SK-N-MC (cell line): ENCODE measurements at regions not wholly inside any gene's neighbourhood (a gene's known extent, or its start where the extent isn't known, plus 50 kb on each side); places are given as distances from the start of the nearest gene placed in this dataset.

ENCODE experiments used
- EZH2 ChIP-seq: fragments of 200-600 bp; sonication (generic); IDR thresholded peaks from one replicate; pipeline ENCODE4 v1.6.1; 2017; ENCODE audit warnings: antibody characterized with exemption
- FOXP2 ChIP-seq: optimal IDR thresholded peaks from 2 replicates; pipeline ENCODE3; 2011; ENCODE audit warnings: mild to moderate bottlenecking, moderate library complexity; ENCODE audit not compliant: insufficient read depth; ENCODE audit errors: extremely low read length, control extremely low read depth
- POLR2AphosphoS5 ChIP-seq: IDR thresholded peaks from 2 replicates; pipeline ENCODE4 v1.6.1; 2012; ENCODE audit warnings: mild to moderate bottlenecking, low read depth, low read length, borderline replicate concordance

DNA sequence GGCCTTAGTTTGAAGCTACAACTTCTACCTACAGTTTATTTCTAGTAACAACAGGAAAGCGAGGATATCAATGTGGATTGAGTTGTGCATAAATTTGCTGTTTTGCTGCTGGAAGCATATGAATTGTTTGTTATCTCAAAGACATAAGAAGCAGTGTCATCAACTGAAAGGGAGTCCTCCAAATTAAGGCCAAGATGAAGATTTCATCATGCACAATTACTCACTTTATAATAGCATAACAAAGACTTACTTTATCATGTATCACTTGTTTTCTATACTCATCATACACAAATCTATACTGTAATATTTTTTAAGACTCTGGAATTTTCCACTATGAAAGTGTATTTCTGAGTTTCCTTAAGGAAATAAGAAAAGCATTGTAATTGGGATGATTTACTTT is 136.1 kb upstream of the FANCL start:
- no peak for TF ChIP-seq POLR2AphosphoS5
- TF ChIP-seq EZH2 = no peak
- TF ChIP-seq FOXP2 = no peak
